ENCODE measurements at regions not wholly inside any gene's neighbourhood (a gene's known extent, or its start where the extent isn't known, plus 50 kb on each side); places are given as distances from the start of the nearest gene placed in this dataset.

DNA sequence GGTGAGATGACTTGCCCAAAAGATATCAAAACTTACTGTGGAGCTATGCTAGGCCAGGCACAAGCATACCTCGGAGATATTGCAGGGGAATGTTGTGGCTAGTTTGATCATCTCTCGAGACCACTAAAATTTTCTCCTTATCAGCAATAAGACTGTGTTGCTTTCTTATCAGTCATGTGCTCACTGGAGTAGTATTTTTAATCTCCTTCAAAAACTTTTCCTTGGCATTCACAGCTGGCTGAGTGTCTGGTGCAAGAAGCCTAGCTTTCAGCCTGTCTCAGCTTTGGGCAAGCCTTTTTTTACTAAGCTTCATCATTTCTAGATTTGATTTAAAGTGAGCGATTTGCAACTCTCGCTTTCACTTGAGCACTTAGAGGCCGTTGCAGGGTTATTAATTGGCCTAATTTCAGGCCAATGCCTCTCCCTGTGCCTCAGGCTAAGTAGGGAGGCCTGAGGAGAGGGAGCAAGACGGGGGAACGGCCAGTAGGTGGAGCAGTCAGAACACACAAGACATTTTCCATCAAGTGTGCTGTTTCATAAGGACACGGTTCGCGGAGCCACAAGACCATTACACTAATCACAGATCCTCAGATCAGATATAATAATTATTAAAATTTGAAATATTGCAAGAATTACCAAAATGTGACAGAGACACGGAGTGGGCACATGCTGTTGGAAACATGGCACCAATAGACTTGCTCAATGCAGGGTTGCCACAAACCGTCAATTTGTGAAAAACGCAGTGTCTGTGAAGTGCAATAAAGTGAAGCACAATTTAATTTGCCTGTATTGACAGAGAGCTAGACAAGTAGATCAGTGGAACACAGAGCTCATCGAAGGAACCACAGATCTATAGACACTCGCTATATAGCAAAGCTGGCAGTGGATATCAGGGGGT lies 106.8 kb upstream of the SIRPG start:
- H3K4me1 ChIP-seq (ENCODE audit: control insufficient read depth in 5 of 5, insufficient read depth in 5 of 5, low read length in 5 of 5) = no peaks in the 10 kb centered on the region
- DNase-seq = peak; percentile 79 to 88 (median 80)
- H3K27me3 ChIP-seq (ENCODE audit: control insufficient read depth in 3 of 3, insufficient read depth in 3 of 3, low read length in 2 of 3) = no peaks in the 10 kb centered on the region
- 29% methylated on average over 15 of the region's 15 CpGs for WGBS, 2 donors
- H3K36me3 ChIP-seq (ENCODE audit: control insufficient read depth in 4 of 4, insufficient read depth in 4 of 4, low read length in 4 of 4) = no peaks in the 10 kb centered on the region
- H3K4me3 ChIP-seq = no peak overlapping the region
- no peaks in the 10 kb centered on the region for H3K9me3 ChIP-seq (ENCODE audit: control insufficient read depth in 4 of 4, insufficient read depth in 3 of 4, low read length in 3 of 4)
- H3K9ac ChIP-seq (ENCODE audit: insufficient read depth in 1 of 2, low read length in 2 of 2) = no peak overlapping the region
- peak; percentile 72 for ATAC-seq (ENCODE audit: insufficient read depth, low FRiP score)
- no peak overlapping the region for H3K27ac ChIP-seq (ENCODE audit: low read depth in 1 of 2, low read length in 1 of 2)
- peak; percentile 79 for TF ChIP-seq CTCF (IDR thresholded peaks at IDR 0.05; ENCODE audit: control extremely low read depth, extremely low read depth)

DNA sequence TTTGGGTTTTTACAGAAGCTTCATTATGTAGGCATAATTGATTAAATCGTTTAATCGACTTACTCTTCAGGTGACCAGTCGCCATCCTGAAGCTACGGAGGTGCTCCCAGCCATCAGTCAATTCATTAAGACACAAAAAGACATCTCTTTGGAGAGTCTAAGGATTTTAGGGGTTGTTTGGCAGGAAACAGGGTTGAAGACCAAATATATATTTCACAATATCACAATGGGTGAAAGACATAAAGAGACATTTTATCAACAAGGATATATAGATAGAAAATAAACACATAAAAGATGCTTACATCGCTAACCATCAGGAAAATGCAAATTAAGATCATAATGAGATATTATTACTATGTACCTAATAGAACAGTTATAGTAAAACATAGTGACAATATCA lies 104.0 kb upstream of the SIRPG start:
- H3K27ac ChIP-seq (ENCODE audit: low read depth in 1 of 2, low read length in 1 of 2) = no peak overlapping the region
- DNase-seq (no peak), ATAC-seq (ENCODE audit: insufficient read depth, low FRiP score) (no peak)
- H3K27me3 ChIP-seq (ENCODE audit: control insufficient read depth in 3 of 3, insufficient read depth in 3 of 3, low read length in 2 of 3) = no peaks in the 10 kb centered on the region
- no peak for TF ChIP-seq CTCF (IDR thresholded peaks at IDR 0.05; ENCODE audit: control extremely low read depth, extremely low read depth)
- H3K36me3 ChIP-seq (ENCODE audit: control insufficient read depth in 4 of 4, insufficient read depth in 4 of 4, low read length in 4 of 4) = no peaks in the 10 kb centered on the region
- WGBS, 2 donors = 91 to 94% methylated on average over 5 of the region's 5 CpGs
- H3K9ac ChIP-seq (ENCODE audit: insufficient read depth in 1 of 2, low read length in 2 of 2) = no peak overlapping the region
- H3K4me1 ChIP-seq (ENCODE audit: control insufficient read depth in 5 of 5, insufficient read depth in 5 of 5, low read length in 5 of 5) = no peaks in the 10 kb centered on the region
- no peak overlapping the region for H3K4me3 ChIP-seq
- no peaks in the 10 kb centered on the region for H3K9me3 ChIP-seq (ENCODE audit: control insufficient read depth in 4 of 4, insufficient read depth in 3 of 4, low read length in 3 of 4)

DNA sequence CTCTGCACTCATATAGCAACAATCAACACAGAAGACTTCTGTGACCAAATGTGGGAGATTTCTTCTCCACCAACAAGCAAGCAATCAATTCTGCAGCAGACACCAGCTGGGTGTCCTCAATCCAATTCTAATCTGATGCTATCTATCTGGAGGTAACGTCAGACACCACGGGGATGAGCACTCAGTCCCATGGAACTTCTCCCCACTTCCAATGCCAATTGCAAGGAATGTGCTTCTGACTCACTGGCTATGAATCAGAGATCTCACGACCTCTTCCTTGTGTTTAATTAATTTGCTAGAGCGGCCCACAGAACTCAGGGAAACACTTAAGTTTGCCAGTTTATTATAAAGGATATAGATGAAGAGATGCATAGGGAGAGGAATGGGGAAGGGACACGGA lies 103.5 kb upstream of the SIRPG start:
- no peaks in the 10 kb centered on the region for H3K27me3 ChIP-seq (ENCODE audit: control insufficient read depth in 3 of 3, insufficient read depth in 3 of 3, low read length in 2 of 3)
- no peak for TF ChIP-seq CTCF (IDR thresholded peaks at IDR 0.05; ENCODE audit: control extremely low read depth, extremely low read depth)
- H3K4me3 ChIP-seq = no peak overlapping the region
- no peaks in the 10 kb centered on the region for H3K36me3 ChIP-seq (ENCODE audit: control insufficient read depth in 4 of 4, insufficient read depth in 4 of 4, low read length in 4 of 4)
- no peaks in the 10 kb centered on the region for H3K9me3 ChIP-seq (ENCODE audit: control insufficient read depth in 4 of 4, insufficient read depth in 3 of 4, low read length in 3 of 4)
- H3K4me1 ChIP-seq (ENCODE audit: control insufficient read depth in 5 of 5, insufficient read depth in 5 of 5, low read length in 5 of 5) = no peaks in the 10 kb centered on the region
- no peak overlapping the region for H3K27ac ChIP-seq (ENCODE audit: low read depth in 1 of 2, low read length in 1 of 2)
- WGBS, 2 donors = 58 to 76% methylated on average over 5 of the region's 5 CpGs
- no peak for DNase-seq
- no peak for ATAC-seq (ENCODE audit: insufficient read depth, low FRiP score)
- no peak overlapping the region for H3K9ac ChIP-seq (ENCODE audit: insufficient read depth in 1 of 2, low read length in 2 of 2)
